ENCODE measurements at regions not wholly inside any gene's neighbourhood (a gene's known extent, or its start where the extent isn't known, plus 50 kb on each side); places are given as distances from the start of the nearest gene placed in this dataset.

GRCh38 chr2:239779584-239779983 is 245.6 kb downstream of the NDUFA10 start:
- Mint-ChIP-seq H3K4me3 (no peak overlapping the region), H3K27me3 (ENCODE audit: insufficient read depth, low read depth) (peaks cover 18% of the 10 kb centered on the region), H3K36me3 (no peaks in the 10 kb centered on the region), H3K27ac (peak overlapping the region; percentile 79), H3K9me3 (peaks cover 15% of the 10 kb centered on the region), H3K4me1 (peaks cover 7% of the 10 kb centered on the region)
- Histone ChIP-seq H3K4me3 (no peak overlapping the region), H2AFZ (replicated peaks) (no peak overlapping the region), H3K4me1 (peaks cover 3% of the 10 kb centered on the region), H3F3A (ENCODE audit: low read depth) (no peaks in the 10 kb centered on the region), H3K36me3 (no peaks in the 10 kb centered on the region), H3K27ac (no peak overlapping the region), H4K20me1 (ENCODE audit: low read depth) (no peaks in the 10 kb centered on the region), H3K9ac (no peak overlapping the region), H3K4me2 (no peak overlapping the region), H3K27me3 (peaks cover 78% of the 10 kb centered on the region), H3K9me3 (ENCODE audit: low read depth) (peaks cover 11% of the 10 kb centered on the region), H3K79me2 (ENCODE audit: low read depth) (no peaks in the 10 kb centered on the region)
- TF ChIP-seq EZH2phosphoT487 (IDR thresholded peaks at IDR 0.05): no peak
- TF ChIP-seq, protein P1, sequence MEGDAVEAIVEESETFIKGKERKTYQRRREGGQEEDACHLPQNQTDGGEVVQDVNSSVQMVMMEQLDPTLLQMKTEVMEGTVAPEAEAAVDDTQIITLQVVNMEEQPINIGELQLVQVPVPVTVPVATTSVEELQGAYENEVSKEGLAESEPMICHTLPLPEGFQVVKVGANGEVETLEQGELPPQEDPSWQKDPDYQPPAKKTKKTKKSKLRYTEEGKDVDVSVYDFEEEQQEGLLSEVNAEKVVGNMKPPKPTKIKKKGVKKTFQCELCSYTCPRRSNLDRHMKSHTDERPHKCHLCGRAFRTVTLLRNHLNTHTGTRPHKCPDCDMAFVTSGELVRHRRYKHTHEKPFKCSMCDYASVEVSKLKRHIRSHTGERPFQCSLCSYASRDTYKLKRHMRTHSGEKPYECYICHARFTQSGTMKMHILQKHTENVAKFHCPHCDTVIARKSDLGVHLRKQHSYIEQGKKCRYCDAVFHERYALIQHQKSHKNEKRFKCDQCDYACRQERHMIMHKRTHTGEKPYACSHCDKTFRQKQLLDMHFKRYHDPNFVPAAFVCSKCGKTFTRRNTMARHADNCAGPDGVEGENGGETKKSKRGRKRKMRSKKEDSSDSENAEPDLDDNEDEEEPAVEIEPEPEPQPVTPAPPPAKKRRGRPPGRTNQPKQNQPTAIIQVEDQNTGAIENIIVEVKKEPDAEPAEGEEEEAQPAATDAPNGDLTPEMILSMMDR (IDR thresholded peaks at IDR 0.05): no peak
- no peak for TF ChIP-seq EZH2 (IDR thresholded peaks at IDR 0.05)
- DNase-seq (ENCODE audit: low spot score): no peak

GRCh38 chr2:239778861-239779558 is 246.1 kb downstream of the NDUFA10 start:
- Histone ChIP-seq H3K27ac (no peak overlapping the region), H3K4me2 (no peak overlapping the region), H3K9ac (no peak overlapping the region), H4K20me1 (ENCODE audit: low read depth) (no peaks in the 10 kb centered on the region), H3K36me3 (no peaks in the 10 kb centered on the region), H3K79me2 (ENCODE audit: low read depth) (no peaks in the 10 kb centered on the region), H3K4me3 (no peak overlapping the region), H3K27me3 (peaks cover 80% of the 10 kb centered on the region), H3F3A (ENCODE audit: low read depth) (no peaks in the 10 kb centered on the region), H2AFZ (replicated peaks) (no peak overlapping the region), H3K4me1 (no peaks in the 10 kb centered on the region), H3K9me3 (ENCODE audit: low read depth) (peaks cover 11% of the 10 kb centered on the region)
- Mint-ChIP-seq H3K27ac (no peak overlapping the region), H3K9me3 (peaks cover 15% of the 10 kb centered on the region), H3K4me1 (peaks cover 5% of the 10 kb centered on the region), H3K36me3 (no peaks in the 10 kb centered on the region), H3K4me3 (no peak overlapping the region), H3K27me3 (ENCODE audit: insufficient read depth, low read depth) (peaks cover 22% of the 10 kb centered on the region)
- TF ChIP-seq, protein P1 (IDR thresholded peaks at IDR 0.05): no peak
- TF ChIP-seq EZH2 (IDR thresholded peaks at IDR 0.05) (no peak), EZH2phosphoT487 (IDR thresholded peaks at IDR 0.05) (no peak)
- no peak for DNase-seq (ENCODE audit: low spot score)

- H3K9me3 Mint-ChIP-seq: peaks cover 17% of the 10 kb centered on the region
- Histone ChIP-seq H3K27ac (no peak overlapping the region), H3K4me2 (no peak overlapping the region), H4K20me1 (ENCODE audit: low read depth) (no peaks in the 10 kb centered on the region), H3F3A (ENCODE audit: low read depth) (no peaks in the 10 kb centered on the region), H3K4me3 (no peak overlapping the region), H3K9me3 (ENCODE audit: low read depth) (peaks cover 9% of the 10 kb centered on the region), H3K4me1 (no peaks in the 10 kb centered on the region), H2AFZ (replicated peaks) (no peak overlapping the region), H3K79me2 (ENCODE audit: low read depth) (no peaks in the 10 kb centered on the region), H3K36me3 (no peaks in the 10 kb centered on the region), H3K9ac (no peak overlapping the region), H3K27me3 (peaks cover 79% of the 10 kb centered on the region)
- no peak for DNase-seq (ENCODE audit: low spot score)
- TF ChIP-seq EZH2 (IDR thresholded peaks at IDR 0.05) (no peak), EZH2phosphoT487 (IDR thresholded peaks at IDR 0.05) (no peak)
- TF ChIP-seq, protein P1 (IDR thresholded peaks at IDR 0.05): no peak
- H3K4me1 Mint-ChIP-seq: no peaks in the 10 kb centered on the region
- no peak overlapping the region for H3K4me3 Mint-ChIP-seq
- H3K27me3 Mint-ChIP-seq (ENCODE audit: insufficient read depth, low read depth): peaks cover 25% of the 10 kb centered on the region
- H3K27ac Mint-ChIP-seq: no peak overlapping the region
- H3K36me3 Mint-ChIP-seq: no peaks in the 10 kb centered on the region
These were observed 246.9 kb downstream of the NDUFA10 start for GRCh38 chr2:239778042-239778851.

Data from neural progenitor cell (in vitro differentiated cells).